ENCODE measurements at regions not wholly inside any gene's neighbourhood (a gene's known extent, or its start where the extent isn't known, plus 50 kb on each side); places are given as distances from the start of the nearest gene placed in this dataset.

- TF ChIP-seq SIN3A (IDR thresholded peaks at IDR 0.05; ENCODE audit: borderline replicate concordance, insufficient read depth, low read length) (no peak), TAF1 (IDR thresholded peaks at IDR 0.05; ENCODE audit: borderline replicate concordance, insufficient read depth, low read length) (no peak), POLR2AphosphoS5 (IDR thresholded peaks at IDR 0.05; ENCODE audit: low read depth, low read length) (no peak)
- TF ChIP-seq, protein P1, sequence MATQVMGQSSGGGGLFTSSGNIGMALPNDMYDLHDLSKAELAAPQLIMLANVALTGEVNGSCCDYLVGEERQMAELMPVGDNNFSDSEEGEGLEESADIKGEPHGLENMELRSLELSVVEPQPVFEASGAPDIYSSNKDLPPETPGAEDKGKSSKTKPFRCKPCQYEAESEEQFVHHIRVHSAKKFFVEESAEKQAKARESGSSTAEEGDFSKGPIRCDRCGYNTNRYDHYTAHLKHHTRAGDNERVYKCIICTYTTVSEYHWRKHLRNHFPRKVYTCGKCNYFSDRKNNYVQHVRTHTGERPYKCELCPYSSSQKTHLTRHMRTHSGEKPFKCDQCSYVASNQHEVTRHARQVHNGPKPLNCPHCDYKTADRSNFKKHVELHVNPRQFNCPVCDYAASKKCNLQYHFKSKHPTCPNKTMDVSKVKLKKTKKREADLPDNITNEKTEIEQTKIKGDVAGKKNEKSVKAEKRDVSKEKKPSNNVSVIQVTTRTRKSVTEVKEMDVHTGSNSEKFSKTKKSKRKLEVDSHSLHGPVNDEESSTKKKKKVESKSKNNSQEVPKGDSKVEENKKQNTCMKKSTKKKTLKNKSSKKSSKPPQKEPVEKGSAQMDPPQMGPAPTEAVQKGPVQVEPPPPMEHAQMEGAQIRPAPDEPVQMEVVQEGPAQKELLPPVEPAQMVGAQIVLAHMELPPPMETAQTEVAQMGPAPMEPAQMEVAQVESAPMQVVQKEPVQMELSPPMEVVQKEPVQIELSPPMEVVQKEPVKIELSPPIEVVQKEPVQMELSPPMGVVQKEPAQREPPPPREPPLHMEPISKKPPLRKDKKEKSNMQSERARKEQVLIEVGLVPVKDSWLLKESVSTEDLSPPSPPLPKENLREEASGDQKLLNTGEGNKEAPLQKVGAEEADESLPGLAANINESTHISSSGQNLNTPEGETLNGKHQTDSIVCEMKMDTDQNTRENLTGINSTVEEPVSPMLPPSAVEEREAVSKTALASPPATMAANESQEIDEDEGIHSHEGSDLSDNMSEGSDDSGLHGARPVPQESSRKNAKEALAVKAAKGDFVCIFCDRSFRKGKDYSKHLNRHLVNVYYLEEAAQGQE (IDR thresholded peaks at IDR 0.05; ENCODE audit: insufficient read depth in 1 of 2, low read depth in 2 of 2, low read length in 2 of 2) = no peak
Measured at GRCh38 chr13:109669234-109669612, 117.2 kb downstream of the IRS2 start.
